ENCODE measurements at regions not wholly inside any gene's neighbourhood (a gene's known extent, or its start where the extent isn't known, plus 50 kb on each side); places are given as distances from the start of the nearest gene placed in this dataset.

- Histone ChIP-seq H3K27me3 (replicated peaks in 1 of 4; ENCODE audit: control extremely low read depth in 1 of 4, control insufficient read depth in 3 of 4, insufficient read depth in 4 of 4, low read length in 3 of 4) (no peaks in the 10 kb centered on the region), H4K20me1 (ENCODE audit: control insufficient read depth, insufficient read depth, low read length, poor library complexity, severe bottlenecking) (no peaks in the 10 kb centered on the region), H3K79me2 (ENCODE audit: control insufficient read depth, insufficient read depth, low read length) (no peaks in the 10 kb centered on the region), H3K27ac (ENCODE audit: low read length in 2 of 2) (no peak overlapping the region), H3K4me1 (ENCODE audit: control insufficient read depth in 2 of 2, insufficient read depth in 2 of 2, low read length in 2 of 2) (peaks cover 47 to 54% of the 10 kb centered on the region in 2 donors), H3K9me3 (ENCODE audit: control extremely low read depth in 1 of 3, control insufficient read depth in 2 of 3, insufficient read depth in 1 of 3, low read length in 2 of 3) (peaks cover 0 to 3% (median 0%) of the 10 kb centered on the region in 3 donors), H3K4me3 (ENCODE audit: control extremely low read depth in 1 of 5, extremely low read depth in 1 of 5, insufficient read depth in 1 of 5, low read depth in 2 of 5, low read length in 4 of 5) (no peak overlapping the region), H2AFZ (ENCODE audit: insufficient read depth, low read depth, low read length, poor library complexity, severe bottlenecking) (peak overlapping the region; percentile 43), H3K9ac (ENCODE audit: low read length) (no peak overlapping the region), H3K36me3 (replicated peaks in 1 of 2; ENCODE audit: control extremely low read depth in 1 of 2, control insufficient read depth in 1 of 2, extremely low read depth in 1 of 2, insufficient read depth in 2 of 2, low read length in 1 of 2) (no peaks in the 10 kb centered on the region), H3K4me2 (replicated peaks; ENCODE audit: low read depth, low read length, poor library complexity, severe bottlenecking) (peak overlapping the region; percentile 64)
- TF ChIP-seq CTCF (IDR thresholded peaks at IDR 0.05) (no peak), EZH2 (IDR thresholded peaks at IDR 0.05; ENCODE audit: borderline replicate concordance, insufficient read depth, low read depth, low read length, poor library complexity, severe bottlenecking) (no peak)
- DNase-seq (peak; percentile 23), ATAC-seq (ENCODE audit: low read depth) (no peak)
- Mint-ChIP-seq H3K4me1 (peaks cover 59% of the 10 kb centered on the region), H3K9me3 (ENCODE audit: insufficient read depth) (no peaks in the 10 kb centered on the region), H3K27me3 (no peaks in the 10 kb centered on the region), H3K27ac (peak overlapping the region; percentile 29), H3K4me3 (peak overlapping the region; percentile 54)
- POLR2A ChIA-PET: no interaction called here
- CTCF ChIA-PET: interaction anchor here (0.9 kb wide), 1 partner anchor 246 kb away, joined by 3 read pairs; no protein-coding TSS in a partner anchor
- 72% methylated on average over 45 of the region's 45 CpGs for WGBS (ENCODE audit: insufficient coverage)
- intact Hi-C loops (cut with micrococcal nuclease): no loop called here
Observed at GRCh38 chr18:79626905-79627749, 52.5 kb upstream of the CTDP1 start.

GRCh38 chr18:79627750-79628294 is 51.8 kb upstream of the CTDP1 start:
- H3K4me1 Mint-ChIP-seq: peaks cover 61% of the 10 kb centered on the region

More at GRCh38 chr18:79627750-79628294, 51.8 kb upstream of the CTDP1 start:
- Mint-ChIP-seq H3K9me3 (ENCODE audit: insufficient read depth) (no peaks in the 10 kb centered on the region), H3K27ac (no peak overlapping the region), H3K4me3 (no peak overlapping the region), H3K27me3 (no peaks in the 10 kb centered on the region)
- peaks cover 45 to 49% of the 10 kb centered on the region in 2 donors for H3K4me1 ChIP-seq (ENCODE audit: control insufficient read depth in 2 of 2, insufficient read depth in 2 of 2, low read length in 2 of 2)
- H3K79me2 ChIP-seq (ENCODE audit: control insufficient read depth, insufficient read depth, low read length): no peaks in the 10 kb centered on the region
- CTCF ChIA-PET: interaction anchor here (0.7 kb wide), 1 partner anchor 248 kb away, joined by 3 read pairs; no protein-coding TSS in a partner anchor
- H3K27ac ChIP-seq (ENCODE audit: low read length in 2 of 2): no peak overlapping the region
- no peak for DNase-seq
- H3K9me3 ChIP-seq (ENCODE audit: control extremely low read depth in 1 of 3, control insufficient read depth in 2 of 3, insufficient read depth in 1 of 3, low read length in 2 of 3): peaks cover 0 to 3% (median 0%) of the 10 kb centered on the region in 3 donors
- no peaks in the 10 kb centered on the region for H4K20me1 ChIP-seq (ENCODE audit: control insufficient read depth, insufficient read depth, low read length, poor library complexity, severe bottlenecking)
- POLR2A ChIA-PET: no interaction called here
- 98% methylated on average over 18 of the region's 19 CpGs for WGBS (ENCODE audit: insufficient coverage)
- no peak for ATAC-seq (ENCODE audit: low read depth)
- H2AFZ ChIP-seq (ENCODE audit: insufficient read depth, low read depth, low read length, poor library complexity, severe bottlenecking): no peak overlapping the region
- no peak overlapping the region for H3K4me2 ChIP-seq (replicated peaks; ENCODE audit: low read depth, low read length, poor library complexity, severe bottlenecking)
- H3K36me3 ChIP-seq (replicated peaks in 1 of 2; ENCODE audit: control extremely low read depth in 1 of 2, control insufficient read depth in 1 of 2, extremely low read depth in 1 of 2, insufficient read depth in 2 of 2, low read length in 1 of 2): no peaks in the 10 kb centered on the region
- H3K9ac ChIP-seq (ENCODE audit: low read length): no peak overlapping the region
- intact Hi-C loops (cut with micrococcal nuclease): no loop called here
- no peak for TF ChIP-seq CTCF (IDR thresholded peaks at IDR 0.05)
- TF ChIP-seq EZH2 (IDR thresholded peaks at IDR 0.05; ENCODE audit: borderline replicate concordance, insufficient read depth, low read depth, low read length, poor library complexity, severe bottlenecking): no peak
- H3K27me3 ChIP-seq (replicated peaks in 1 of 4; ENCODE audit: control extremely low read depth in 1 of 4, control insufficient read depth in 3 of 4, insufficient read depth in 4 of 4, low read length in 3 of 4): no peaks in the 10 kb centered on the region
- H3K4me3 ChIP-seq (ENCODE audit: control extremely low read depth in 1 of 5, extremely low read depth in 1 of 5, insufficient read depth in 1 of 5, low read depth in 2 of 5, low read length in 4 of 5): no peak overlapping the region

All from B cell (primary cell).